WTC11 (cell line): ENCODE measurements at regions not wholly inside any gene's neighbourhood (a gene's known extent, or its start where the extent isn't known, plus 50 kb on each side); places are given as distances from the start of the nearest gene placed in this dataset.

Source experiments
- CREM ChIP-seq: sonication (generic); formaldehyde crosslinking; IDR thresholded peaks from 2 replicates; pipeline ENCODE4 v1.8.1; 2022; ENCODE audit warnings: mild to moderate bottlenecking, missing genetic modification reagents, moderate library complexity
- CTCF ChIP-seq: fragments of 200-600 bp; IDR thresholded peaks from 2 replicates; pipeline ENCODE4 v1.8.0; 2022; ENCODE audit warnings: antibody characterized with exemption
- KAT7 ChIP-seq: sonication (generic); formaldehyde crosslinking; IDR thresholded peaks from 2 replicates; pipeline ENCODE4 v1.8.1; 2023; ENCODE audit warnings: missing genetic modification reagents, mild to moderate bottlenecking, borderline replicate concordance
- SP1 ChIP-seq: sonication (generic); formaldehyde crosslinking; conservative IDR thresholded peaks from 2 replicates; pipeline ENCODE4 v1.8.1; 2022; ENCODE audit warnings: missing genetic modification reagents
- TEAD4 ChIP-seq: sonication (generic); formaldehyde crosslinking; IDR thresholded peaks from 2 replicates; pipeline ENCODE4 v1.8.0; 2022; ENCODE audit warnings: mild to moderate bottlenecking, missing genetic modification reagents
- USF1 ChIP-seq: sonication (generic); formaldehyde crosslinking; IDR thresholded peaks from 2 replicates; pipeline ENCODE4 v1.8.0; 2022; ENCODE audit warnings: mild to moderate bottlenecking, missing genetic modification reagents
- USF2 ChIP-seq: sonication (generic); formaldehyde crosslinking; IDR thresholded peaks from 2 replicates; pipeline ENCODE4 v1.8.1; 2023; ENCODE audit warnings: mild to moderate bottlenecking, missing genetic modification reagents, moderate library complexity

- TF ChIP-seq SP1 (no peak), KAT7 (CRISPR knock-in tag) (no peak), CREM (CRISPR knock-in tag) (no peak), CTCF (no peak), USF2 (CRISPR knock-in tag) (no peak), USF1 (CRISPR knock-in tag) (no peak), TEAD4 (CRISPR knock-in tag) (no peak)
Measured at GRCh38 chr10:125520968-125521367, 162.0 kb downstream of the TEX36 start.
